ENCODE measurements at regions not wholly inside any gene's neighbourhood (a gene's known extent, or its start where the extent isn't known, plus 50 kb on each side); places are given as distances from the start of the nearest gene placed in this dataset.
"Not testable (repeated sequence)": the region's sequence is repeated elsewhere in the genome, so short reads cannot be mapped to it uniquely, and the experiment has no call there.

GRCh38 chr2:83789674-83790073, 669.4 kb downstream of the SUCLG1 start:
- TF ChIP-seq CTCF, POLR2A (IDR thresholded peaks at IDR 0.05): not testable (repeated sequence)

Data from body of pancreas (tissue), 4 donors.